ENCODE measurements at regions not wholly inside any gene's neighbourhood (a gene's known extent, or its start where the extent isn't known, plus 50 kb on each side); places are given as distances from the start of the nearest gene placed in this dataset.

DNA sequence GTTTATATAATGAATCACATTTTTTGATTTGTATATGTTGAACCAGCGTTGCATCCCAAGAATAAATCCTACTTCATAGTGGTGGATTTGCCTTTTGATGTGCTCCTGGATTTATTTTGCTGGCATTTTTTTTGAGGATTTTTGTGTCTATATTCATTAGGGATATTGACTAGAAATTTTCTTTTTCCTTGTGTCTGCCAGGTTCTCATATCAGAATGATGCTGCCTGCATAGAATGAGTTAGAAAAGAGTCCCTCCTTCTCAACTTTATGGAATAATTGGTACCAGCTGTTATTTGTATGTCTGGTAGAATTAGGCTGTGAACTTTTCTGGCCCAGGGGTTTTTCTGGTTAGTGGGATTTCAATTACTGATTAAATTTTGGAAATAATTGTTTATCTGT, 457.4 kb upstream of the DSEL start:
- TF ChIP-seq, protein P1, sequence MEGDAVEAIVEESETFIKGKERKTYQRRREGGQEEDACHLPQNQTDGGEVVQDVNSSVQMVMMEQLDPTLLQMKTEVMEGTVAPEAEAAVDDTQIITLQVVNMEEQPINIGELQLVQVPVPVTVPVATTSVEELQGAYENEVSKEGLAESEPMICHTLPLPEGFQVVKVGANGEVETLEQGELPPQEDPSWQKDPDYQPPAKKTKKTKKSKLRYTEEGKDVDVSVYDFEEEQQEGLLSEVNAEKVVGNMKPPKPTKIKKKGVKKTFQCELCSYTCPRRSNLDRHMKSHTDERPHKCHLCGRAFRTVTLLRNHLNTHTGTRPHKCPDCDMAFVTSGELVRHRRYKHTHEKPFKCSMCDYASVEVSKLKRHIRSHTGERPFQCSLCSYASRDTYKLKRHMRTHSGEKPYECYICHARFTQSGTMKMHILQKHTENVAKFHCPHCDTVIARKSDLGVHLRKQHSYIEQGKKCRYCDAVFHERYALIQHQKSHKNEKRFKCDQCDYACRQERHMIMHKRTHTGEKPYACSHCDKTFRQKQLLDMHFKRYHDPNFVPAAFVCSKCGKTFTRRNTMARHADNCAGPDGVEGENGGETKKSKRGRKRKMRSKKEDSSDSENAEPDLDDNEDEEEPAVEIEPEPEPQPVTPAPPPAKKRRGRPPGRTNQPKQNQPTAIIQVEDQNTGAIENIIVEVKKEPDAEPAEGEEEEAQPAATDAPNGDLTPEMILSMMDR (conservative IDR thresholded peaks at IDR 0.05; ENCODE audit: low read length): no peak
- H3K4me3 ChIP-seq (ENCODE audit: low read length): no peak overlapping the region
- DNase-seq (ENCODE audit: low read depth): peak; percentile 4

DNA sequence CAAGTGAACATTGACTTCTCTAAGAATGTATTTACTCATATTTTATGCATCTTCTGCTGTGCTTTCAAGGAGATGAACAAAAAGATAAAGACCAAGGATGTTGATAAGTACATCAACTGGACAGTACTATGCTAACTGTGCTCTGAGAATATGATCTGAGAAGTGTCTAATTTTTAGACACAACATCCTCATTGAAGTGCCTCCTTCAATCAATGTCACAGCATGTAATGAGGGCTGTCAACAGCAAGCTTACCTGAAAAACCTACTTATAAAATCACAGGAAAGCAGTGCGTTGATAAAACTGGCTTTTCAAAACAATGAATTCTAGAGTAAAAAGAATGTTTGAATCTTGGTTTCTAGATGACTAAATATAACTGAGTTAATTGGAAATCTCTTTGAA, 452.9 kb upstream of the DSEL start:
- DNase-seq (ENCODE audit: low read depth): no peak
- TF ChIP-seq, protein P1 (conservative IDR thresholded peaks at IDR 0.05; ENCODE audit: low read length): no peak
- no peak overlapping the region for H3K4me3 ChIP-seq (ENCODE audit: low read length)

DNA sequence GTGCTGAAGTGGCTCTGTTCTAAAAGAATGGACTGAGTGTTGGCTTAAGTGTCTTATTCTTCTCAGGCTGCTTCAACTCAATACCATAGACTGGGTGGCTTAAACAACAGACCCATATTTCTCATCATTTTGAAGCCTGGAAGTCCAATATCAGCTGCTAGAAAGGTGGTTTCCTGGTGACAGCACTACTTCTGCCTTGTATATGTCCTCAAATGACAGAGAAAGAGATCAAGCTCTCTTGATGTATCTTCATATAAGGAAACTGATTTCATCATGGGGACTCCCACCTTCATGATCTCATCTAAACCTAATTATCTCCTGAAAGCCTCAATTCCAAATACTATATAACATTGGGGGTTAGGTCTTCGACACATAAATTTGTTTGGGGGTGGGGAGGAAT, 449.7 kb upstream of the DSEL start:
- no peak overlapping the region for H3K4me3 ChIP-seq (ENCODE audit: low read length)
- TF ChIP-seq, protein P1 (conservative IDR thresholded peaks at IDR 0.05; ENCODE audit: low read length): no peak
- no peak for DNase-seq (ENCODE audit: low read depth)

DNA sequence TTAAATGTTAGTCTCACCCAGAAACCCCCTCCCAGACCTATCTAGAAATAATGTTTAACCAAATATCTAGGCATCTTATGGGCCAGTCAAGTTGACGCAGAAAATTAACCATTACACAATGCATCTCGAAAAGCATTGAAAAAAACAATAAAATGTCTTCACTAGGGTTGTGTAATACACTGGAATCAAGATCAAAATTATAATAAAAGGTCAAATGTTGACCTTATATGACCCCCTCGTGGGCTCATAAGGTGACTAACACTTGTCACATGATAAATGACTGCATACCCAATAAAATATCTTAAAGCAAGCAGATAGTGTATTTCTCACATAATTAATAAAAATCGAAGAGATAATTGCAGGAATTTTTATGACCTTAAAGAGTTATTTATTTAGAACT, 447.9 kb upstream of the DSEL start:
- no peak for DNase-seq (ENCODE audit: low read depth)
- TF ChIP-seq, protein P1 (conservative IDR thresholded peaks at IDR 0.05; ENCODE audit: low read length): no peak
- no peak overlapping the region for H3K4me3 ChIP-seq (ENCODE audit: low read length)

DNA sequence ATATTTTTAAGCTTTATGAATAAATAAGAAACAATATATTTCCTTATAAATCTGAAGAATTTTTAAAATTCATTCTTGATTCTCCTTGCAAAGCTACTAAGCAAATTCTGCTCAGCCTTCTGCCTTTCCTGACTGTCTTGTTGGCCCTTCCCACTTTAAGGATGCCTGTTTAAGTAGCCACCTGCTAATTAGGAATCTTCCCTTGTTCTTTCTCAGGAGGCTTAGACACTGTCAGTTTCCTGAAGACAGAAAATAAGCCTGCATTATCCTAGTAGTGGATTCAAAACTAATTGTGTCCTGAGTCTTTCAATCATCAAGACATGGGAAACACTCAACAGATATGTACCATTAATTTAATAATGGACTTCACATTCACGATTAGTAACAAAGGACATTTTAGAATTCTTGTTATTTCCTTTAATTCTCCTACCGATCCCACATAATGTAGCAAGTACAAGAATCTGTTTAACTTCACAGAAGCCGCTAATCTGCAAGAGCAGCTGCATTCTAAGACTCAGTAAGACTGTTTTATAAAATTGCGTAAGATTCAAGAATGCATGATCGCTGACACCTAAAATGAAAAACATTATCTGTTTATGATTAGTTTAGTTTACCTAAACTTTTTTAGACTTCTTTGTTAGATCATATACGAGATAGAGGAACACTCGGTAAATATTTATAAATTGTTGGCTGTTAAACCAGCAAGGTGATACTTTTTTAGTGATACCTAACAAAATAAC, 445.4 kb upstream of the DSEL start:
- no peak for DNase-seq (ENCODE audit: low read depth)
- TF ChIP-seq, protein P1 (conservative IDR thresholded peaks at IDR 0.05; ENCODE audit: low read length): no peak
- no peak overlapping the region for H3K4me3 ChIP-seq (ENCODE audit: low read length)

DNA sequence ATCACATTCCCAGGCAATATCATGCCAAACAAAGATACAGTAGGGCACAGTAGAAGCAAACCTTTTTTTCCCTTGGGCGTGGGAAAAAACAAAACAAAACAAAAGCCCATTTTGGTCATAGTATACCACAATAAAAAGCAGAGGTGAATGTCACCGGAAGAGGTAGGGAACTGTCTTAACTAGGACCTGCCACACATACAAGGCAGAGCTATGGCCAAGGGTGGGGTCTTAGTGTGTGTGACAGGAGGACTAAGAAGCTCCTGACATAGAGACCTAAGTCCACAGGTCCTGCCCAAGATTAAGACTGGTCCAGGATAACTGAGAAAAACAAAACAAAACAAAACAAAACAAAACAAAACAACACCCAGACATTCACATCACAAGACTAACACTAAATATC, 441.2 kb upstream of the DSEL start:
- H3K4me3 ChIP-seq (ENCODE audit: low read length): no peak overlapping the region
- no peak for DNase-seq (ENCODE audit: low read depth)
- TF ChIP-seq, protein P1 (conservative IDR thresholded peaks at IDR 0.05; ENCODE audit: low read length): no peak

DNA sequence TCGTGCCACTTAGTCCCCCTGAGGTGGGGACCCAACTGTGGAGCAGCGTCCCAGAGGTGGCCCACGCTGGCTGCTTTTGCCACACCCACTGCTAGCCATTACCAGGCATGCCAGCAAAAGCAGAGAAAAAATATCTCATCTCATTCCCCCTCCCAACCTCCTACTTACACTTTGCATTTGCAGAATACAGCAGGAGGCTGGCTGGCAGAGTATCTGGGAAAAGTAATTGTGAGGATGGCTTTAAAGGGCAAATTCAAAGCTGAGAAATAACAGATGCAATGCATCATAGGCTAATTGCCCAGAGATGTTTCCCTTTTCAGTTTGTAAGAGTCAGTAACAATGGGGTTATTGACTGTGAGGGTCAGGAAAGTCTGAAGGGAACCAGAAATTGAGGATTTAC, 438.1 kb upstream of the DSEL start:
- TF ChIP-seq, protein P1 (conservative IDR thresholded peaks at IDR 0.05; ENCODE audit: low read length): no peak
- DNase-seq (ENCODE audit: low read depth): no peak
- H3K4me3 ChIP-seq (ENCODE audit: low read length): no peak overlapping the region
